ENCODE measurements at regions not wholly inside any gene's neighbourhood (a gene's known extent, or its start where the extent isn't known, plus 50 kb on each side); places are given as distances from the start of the nearest gene placed in this dataset.

DNA sequence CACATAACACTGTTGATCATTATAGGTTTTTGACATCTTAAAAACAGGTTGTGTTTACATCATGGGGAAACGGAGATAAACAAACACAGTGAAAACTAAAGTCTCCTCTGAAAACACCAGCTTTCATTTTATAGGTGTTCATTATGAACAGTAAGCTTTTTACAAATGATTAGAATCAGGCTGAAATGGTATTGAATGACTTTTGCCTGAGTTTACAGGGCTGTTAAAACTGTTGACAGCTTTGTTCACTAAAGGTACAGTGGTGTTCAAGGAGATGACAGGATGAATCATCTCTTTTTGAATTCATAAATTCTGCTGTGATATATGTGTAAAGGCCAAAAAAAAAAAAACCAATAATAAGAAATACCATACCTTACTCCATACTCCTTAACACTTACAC, 184.6 kb upstream of the CNTN5 start:
- Histone ChIP-seq H3K27me3 (ENCODE audit: control insufficient read depth in 4 of 4, insufficient read depth in 4 of 4, low read length in 3 of 4) (no peaks in the 10 kb centered on the region), H3K4me3 (ENCODE audit: low read depth in 1 of 3, low read length in 3 of 3) (no peak overlapping the region), H3K36me3 (ENCODE audit: control insufficient read depth in 4 of 4, insufficient read depth in 3 of 4, low read depth in 1 of 4, low read length in 3 of 4) (no peaks in the 10 kb centered on the region), H3K27ac (ENCODE audit: low read depth in 1 of 2, low read length in 2 of 2) (no peak overlapping the region), H3K9ac (ENCODE audit: low read depth in 1 of 2, low read length in 2 of 2) (no peak overlapping the region), H3K9me3 (ENCODE audit: control insufficient read depth in 4 of 4, low read length in 3 of 4) (no peaks in the 10 kb centered on the region), H3K4me1 (ENCODE audit: control insufficient read depth in 4 of 4, insufficient read depth in 4 of 4, low read length in 3 of 4) (peaks cover 0 to 2% (median 1%) of the 10 kb centered on the region in 4 donors)
- TF ChIP-seq ATF3 (IDR thresholded peaks at IDR 0.05), result no peak
- TF ChIP-seq SP1 (IDR thresholded peaks at IDR 0.05), result no peak
- TF ChIP-seq TAF1 (conservative IDR thresholded peaks at IDR 0.05), result no peak
- TF ChIP-seq ZBTB33 (IDR thresholded peaks at IDR 0.05), result no peak
- DNase-seq (ENCODE audit: low spot score), result no peak
- WGBS, result 23% methylated on average over 1 of the region's 1 CpG

DNA sequence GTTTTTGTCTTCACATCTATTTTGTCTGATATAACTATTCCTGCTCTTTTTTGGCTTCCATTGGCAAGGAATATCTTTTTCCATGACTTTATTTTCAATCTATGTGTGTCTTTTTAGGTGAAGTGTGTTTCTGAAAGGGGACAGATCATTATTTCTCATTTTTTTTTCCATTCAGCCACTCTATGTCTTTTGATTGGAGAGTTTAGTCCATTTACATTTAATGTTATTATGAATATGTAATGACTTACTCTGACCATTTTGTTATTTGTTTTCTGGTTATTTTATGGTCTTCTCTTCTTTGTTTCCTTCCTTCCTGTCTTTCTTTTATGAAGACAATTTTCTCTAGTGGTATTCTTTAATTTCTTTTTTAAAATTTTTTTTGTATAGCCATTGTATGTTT, 178.6 kb upstream of the CNTN5 start:
- Histone ChIP-seq H3K27me3 (ENCODE audit: control insufficient read depth in 4 of 4, insufficient read depth in 4 of 4, low read length in 3 of 4) (no peaks in the 10 kb centered on the region), H3K9me3 (ENCODE audit: control insufficient read depth in 4 of 4, low read length in 3 of 4) (peaks cover 0 to 11% (median 0%) of the 10 kb centered on the region in 4 donors), H3K27ac (ENCODE audit: low read depth in 1 of 2, low read length in 2 of 2) (no peak overlapping the region), H3K4me1 (ENCODE audit: control insufficient read depth in 4 of 4, insufficient read depth in 4 of 4, low read length in 3 of 4) (no peaks in the 10 kb centered on the region), H3K4me3 (ENCODE audit: low read depth in 1 of 3, low read length in 3 of 3) (no peak overlapping the region), H3K9ac (ENCODE audit: low read depth in 1 of 2, low read length in 2 of 2) (no peak overlapping the region), H3K36me3 (ENCODE audit: control insufficient read depth in 4 of 4, insufficient read depth in 3 of 4, low read depth in 1 of 4, low read length in 3 of 4) (no peaks in the 10 kb centered on the region)
- DNase-seq (ENCODE audit: low spot score), result no peak
- TF ChIP-seq EGR1 (IDR thresholded peaks at IDR 0.05; ENCODE audit: low read depth in 2 of 2), result no peak
- TF ChIP-seq SP1 (IDR thresholded peaks at IDR 0.05), result no peak
- no peak for TF ChIP-seq RAD21 (IDR thresholded peaks at IDR 0.05)
- no peak for TF ChIP-seq GABPA (IDR thresholded peaks at IDR 0.05 in 1 of 2, conservative IDR thresholded peaks at IDR 0.05 in 1 of 2)
- TF ChIP-seq FOXA1 (IDR thresholded peaks at IDR 0.05), result no peak
- no peak for TF ChIP-seq HNF4A (conservative IDR thresholded peaks at IDR 0.05)
- TF ChIP-seq FOXA2 (IDR thresholded peaks at IDR 0.05), result no peak
- no peak for TF ChIP-seq CTCF (IDR thresholded peaks at IDR 0.05; ENCODE audit: low read depth, low read length, missing input control)
- no peak for TF ChIP-seq NR2F2 (IDR thresholded peaks at IDR 0.05)
- TF ChIP-seq JUND (IDR thresholded peaks at IDR 0.05), result no peak
- TF ChIP-seq, protein P1, sequence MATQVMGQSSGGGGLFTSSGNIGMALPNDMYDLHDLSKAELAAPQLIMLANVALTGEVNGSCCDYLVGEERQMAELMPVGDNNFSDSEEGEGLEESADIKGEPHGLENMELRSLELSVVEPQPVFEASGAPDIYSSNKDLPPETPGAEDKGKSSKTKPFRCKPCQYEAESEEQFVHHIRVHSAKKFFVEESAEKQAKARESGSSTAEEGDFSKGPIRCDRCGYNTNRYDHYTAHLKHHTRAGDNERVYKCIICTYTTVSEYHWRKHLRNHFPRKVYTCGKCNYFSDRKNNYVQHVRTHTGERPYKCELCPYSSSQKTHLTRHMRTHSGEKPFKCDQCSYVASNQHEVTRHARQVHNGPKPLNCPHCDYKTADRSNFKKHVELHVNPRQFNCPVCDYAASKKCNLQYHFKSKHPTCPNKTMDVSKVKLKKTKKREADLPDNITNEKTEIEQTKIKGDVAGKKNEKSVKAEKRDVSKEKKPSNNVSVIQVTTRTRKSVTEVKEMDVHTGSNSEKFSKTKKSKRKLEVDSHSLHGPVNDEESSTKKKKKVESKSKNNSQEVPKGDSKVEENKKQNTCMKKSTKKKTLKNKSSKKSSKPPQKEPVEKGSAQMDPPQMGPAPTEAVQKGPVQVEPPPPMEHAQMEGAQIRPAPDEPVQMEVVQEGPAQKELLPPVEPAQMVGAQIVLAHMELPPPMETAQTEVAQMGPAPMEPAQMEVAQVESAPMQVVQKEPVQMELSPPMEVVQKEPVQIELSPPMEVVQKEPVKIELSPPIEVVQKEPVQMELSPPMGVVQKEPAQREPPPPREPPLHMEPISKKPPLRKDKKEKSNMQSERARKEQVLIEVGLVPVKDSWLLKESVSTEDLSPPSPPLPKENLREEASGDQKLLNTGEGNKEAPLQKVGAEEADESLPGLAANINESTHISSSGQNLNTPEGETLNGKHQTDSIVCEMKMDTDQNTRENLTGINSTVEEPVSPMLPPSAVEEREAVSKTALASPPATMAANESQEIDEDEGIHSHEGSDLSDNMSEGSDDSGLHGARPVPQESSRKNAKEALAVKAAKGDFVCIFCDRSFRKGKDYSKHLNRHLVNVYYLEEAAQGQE (IDR thresholded peaks at IDR 0.05), result no peak
- TF ChIP-seq HNF4G (IDR thresholded peaks at IDR 0.05), result no peak
- no peak for TF ChIP-seq RXRA (IDR thresholded peaks at IDR 0.05)
- TF ChIP-seq, protein P2, sequence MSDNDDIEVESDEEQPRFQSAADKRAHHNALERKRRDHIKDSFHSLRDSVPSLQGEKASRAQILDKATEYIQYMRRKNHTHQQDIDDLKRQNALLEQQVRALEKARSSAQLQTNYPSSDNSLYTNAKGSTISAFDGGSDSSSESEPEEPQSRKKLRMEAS (IDR thresholded peaks at IDR 0.05), result no peak
- no peak for TF ChIP-seq TAF1 (conservative IDR thresholded peaks at IDR 0.05)
- TF ChIP-seq ZBTB33 (IDR thresholded peaks at IDR 0.05), result no peak
